Left lobe of liver (tissue), 2 donors: ENCODE measurements at regions not wholly inside any gene's neighbourhood (a gene's known extent, or its start where the extent isn't known, plus 50 kb on each side); places are given as distances from the start of the nearest gene placed in this dataset.
A peak's percentile ranks its signal among the peaks of the same experiment; 100 is the strongest.
"Not testable (repeated sequence)": the region's sequence is repeated elsewhere in the genome, so short reads cannot be mapped to it uniquely, and the experiment has no call there.

Source experiments
- ATAC-seq: fragments of 200-7000 bp; cut with Tn5 transposase; one replicate; pipeline ENCODE4 v1.9.1; 2020; ENCODE audit warnings: mild to moderate bottlenecking, moderate library complexity
- DNase-seq: peaks from one replicate; pipeline ENCODE4 v3.0.0-alpha.2; 2020; ENCODE audit warnings: low spot score
- donor health status: DM: no; HTN: no; CAD: no; lungs with moderate emphysema.
- donor health status: DM: no; HTN: yes; CAD: no.

DNA sequence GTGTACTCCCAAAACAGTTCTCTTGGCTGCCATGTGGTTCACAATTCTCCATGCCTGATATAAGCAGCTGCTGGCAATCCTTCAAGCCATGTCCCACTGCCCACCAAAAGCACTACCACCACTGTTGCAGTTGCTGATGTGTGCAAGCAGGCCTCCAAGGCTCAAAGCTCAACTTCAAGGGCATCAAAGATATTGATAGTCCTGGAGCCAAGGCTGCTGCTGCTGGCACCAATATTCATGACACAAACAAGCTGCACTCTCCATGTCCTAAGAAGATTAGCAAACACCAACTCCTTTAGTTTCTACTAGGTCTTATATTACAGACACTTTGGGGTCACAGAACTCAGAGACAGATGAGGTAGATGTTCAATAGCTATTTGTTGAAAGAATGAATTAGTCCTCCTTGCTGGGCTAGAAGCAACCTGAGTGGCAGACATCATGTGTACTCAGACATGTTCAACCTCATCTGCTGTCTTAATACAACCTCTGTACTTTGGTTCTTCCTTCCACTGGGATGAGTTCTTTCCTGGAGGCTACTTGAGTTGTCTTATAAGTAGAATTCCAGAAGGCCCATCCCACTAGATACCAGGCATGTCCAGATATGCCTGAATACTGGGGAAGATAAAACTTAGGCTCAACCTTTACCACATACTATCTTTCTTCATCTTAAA is 104.5 kb upstream of the UGP2 start:
- ATAC-seq: peak; percentile 70
- peak; percentile 66 for DNase-seq

DNA sequence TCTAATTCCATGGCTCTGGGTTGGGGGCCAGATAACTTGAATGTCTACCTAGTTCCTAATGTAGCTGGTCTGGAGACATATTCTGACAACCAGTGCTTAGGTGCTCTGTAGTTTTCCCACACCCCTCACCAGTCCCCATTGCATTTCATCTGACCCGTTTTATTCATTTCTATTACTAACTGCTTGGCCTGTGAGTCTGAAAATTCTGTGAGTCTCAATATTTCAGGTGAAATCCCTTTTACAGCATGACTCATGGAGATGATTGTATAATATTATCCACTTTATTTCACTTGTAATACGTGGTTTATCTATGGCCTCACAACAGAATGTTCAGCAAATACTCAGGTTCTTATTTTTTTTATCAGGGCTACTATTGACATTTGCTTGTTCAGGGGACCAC is 103.7 kb upstream of the UGP2 start:
- DNase-seq: no peak
- ATAC-seq: no peak

DNA sequence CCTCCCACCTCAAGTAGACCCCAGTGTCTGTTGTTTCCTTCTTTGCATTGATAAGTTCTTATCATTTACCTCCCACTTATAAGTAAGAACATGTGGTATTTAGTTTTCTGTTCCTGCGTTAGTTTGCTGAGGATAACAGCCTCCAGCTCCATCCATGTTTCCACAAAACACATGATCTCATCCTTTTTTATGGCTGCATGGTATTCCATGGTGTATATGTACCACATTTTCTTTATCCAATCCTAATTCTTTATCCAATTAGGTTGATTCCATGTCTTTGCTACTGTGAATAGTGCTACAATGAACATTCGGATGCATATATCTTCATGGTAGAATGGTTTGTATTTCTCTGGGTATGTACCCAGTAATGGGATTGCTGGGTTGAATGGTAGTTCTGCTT is 102.5 kb upstream of the UGP2 start:
- not testable (repeated sequence) for DNase-seq, ATAC-seq

DNA sequence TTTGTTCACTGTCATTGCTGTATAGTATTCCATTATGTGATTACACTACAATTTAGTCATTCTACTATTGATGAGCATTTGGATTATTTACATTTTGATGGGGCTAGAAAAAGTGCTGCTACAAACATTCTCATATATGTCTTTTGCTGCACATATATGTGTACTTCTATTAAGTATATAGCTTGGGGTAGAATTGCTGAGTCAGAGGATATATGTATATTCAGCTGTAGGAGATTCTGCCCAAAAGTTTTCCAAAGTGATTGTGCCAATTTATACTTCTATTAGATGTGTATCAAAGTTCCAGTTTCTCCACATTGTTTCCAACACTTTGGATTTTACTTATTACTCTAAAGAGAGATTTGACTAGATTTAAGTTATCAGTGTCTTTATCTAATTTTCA is 101.7 kb upstream of the UGP2 start:
- DNase-seq (no peak), ATAC-seq (no peak)

DNA sequence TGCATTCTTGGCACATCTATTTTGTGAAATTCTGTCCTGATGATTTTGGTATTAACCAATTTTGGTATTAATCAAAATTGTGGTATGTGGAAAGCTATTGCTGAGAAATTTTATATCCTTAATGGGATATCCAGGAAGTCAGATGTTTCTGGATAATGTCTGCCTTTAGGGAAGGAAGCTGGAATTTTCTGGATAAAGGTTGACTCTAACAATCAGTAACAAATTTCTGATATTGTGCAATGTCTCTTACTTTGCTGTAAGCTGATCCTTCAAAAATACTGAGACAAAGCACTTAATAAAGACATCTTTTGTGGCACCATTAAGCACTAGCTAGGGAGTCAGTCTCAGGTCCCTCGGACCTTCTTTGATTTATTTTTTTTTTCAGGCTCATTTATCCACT is 100.8 kb upstream of the UGP2 start:
- peak; percentile 67 for ATAC-seq
- no peak for DNase-seq

DNA sequence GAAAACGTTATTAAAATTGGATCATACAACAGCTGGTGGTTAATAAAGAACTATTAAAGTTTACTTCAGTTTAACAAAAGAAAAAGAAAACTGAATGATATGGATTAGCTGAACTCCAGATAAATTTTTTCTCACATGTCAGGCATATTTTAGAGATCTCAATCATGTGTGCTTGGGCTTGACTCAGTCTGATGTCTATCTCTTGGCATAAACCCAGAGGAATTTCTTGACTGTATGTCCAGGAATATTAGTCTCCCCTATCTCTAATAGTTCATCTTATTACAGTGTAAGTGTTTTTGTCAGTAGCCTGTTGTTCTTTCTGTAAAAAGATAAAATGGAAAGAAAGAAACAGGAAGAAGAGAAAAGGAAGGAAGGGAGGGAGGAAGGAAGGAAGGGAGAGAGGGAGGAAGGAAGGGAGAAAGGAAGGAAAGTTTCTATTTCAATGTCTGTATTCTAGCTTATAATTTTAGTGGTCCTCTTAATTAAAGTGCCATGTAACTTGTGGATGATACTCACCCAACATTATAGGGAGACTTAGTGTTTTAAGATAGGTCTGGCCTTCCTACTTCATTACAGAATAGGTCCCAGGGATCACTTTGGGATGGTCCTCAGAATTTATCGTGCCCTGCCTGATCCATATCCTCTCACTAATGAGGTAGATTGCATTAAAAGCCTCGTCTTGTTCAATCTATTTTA is 99.7 kb upstream of the UGP2 start:
- ATAC-seq (no peak), DNase-seq (no peak)

DNA sequence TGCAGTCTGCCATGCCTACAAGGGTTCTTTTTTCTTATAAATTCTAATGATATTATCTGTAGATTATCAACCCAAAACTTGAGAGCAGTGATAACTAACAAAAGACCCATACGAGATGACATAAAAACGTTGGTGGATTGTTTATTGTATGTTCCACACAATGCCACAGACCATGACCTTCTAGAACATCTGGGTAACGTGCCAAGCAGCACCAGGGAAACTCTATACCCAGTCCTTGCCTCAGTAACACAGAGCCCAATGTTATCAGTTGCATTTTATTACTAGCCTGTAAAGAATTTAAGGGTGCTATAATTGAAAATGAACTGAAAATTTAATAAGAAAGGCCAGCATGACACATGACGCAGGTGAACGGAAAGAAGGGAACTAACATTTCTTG is 99.1 kb upstream of the UGP2 start:
- no peak for ATAC-seq
- DNase-seq: no peak

DNA sequence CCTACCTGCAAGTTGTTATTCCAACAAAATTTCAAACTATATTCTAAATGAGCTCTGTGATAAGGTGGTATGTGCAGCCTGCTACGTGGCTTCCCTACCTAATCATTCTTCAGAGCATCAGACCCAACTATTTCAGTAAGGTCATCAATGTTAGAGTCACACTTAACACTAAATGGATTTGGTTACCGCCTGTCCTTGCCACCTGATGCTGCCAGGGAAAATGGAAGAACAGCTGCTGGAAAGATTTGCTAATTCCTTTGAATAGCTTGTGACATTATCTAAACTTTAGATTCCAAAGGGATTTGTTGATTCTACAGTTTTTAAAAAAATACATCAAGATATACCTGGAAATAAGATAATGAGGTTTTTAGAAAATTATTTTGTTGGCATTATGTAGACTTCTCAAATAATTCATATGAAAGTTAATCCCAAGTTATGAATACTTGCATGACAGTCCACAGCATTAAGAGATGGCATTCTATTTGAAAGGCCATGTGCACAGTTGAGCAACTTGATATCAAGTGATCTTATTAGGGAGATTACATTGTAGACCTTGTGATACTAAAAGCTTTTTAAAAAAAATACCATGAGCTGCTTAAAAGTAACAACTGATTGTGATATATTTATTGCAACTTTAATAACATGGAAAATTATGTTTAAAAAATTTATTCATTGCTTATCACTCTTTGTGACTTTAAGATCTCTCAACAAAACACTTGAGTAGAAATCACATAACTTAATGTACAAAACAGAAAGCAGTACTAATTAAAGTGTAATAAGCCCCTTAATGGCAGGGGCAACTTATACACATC is 98.3 kb upstream of the UGP2 start:
- ATAC-seq: no peak

DNA sequence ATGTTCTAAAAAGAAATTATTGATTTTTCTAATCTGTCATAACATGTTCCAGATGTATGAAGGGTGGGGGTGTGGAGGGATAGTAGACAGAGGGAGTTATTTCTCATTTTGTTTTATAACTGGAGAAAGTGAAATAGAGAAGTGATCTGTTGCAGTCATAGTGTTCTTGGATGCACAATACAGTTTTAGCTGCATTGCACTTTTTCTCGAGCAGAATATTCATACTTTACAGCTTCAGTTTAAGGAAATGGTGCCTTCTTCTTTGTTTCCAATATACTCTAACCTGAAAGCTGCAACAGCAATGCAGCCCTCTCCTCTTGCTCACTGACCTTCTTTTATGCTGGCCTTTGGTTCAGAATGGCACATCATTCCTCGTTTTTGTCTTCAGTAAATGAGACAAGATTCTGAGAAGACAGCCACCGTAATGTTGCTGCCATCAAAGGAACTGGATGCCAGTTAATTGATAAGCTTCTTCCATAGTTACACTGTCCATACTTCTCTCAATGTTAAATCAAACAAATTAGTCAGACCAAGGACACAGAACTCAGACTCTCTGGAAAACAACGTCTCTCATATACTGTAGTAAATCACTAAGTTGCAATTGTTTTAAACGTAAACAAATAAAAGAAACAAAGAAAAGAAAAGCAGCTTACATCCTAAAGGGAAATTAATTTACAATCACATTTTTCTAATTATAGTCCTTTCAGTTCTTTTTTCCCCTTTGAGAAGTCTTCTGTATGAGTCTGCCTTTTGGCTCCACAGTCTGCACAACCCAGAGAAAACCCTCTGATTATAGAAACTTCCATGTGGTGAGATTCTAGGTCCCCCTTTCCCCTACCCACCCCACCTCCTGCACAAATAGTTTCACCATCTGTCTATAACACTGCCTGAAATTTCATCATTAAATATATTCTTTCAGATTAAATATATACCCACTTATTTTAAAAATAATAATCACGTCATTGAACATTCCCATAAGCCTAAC is 97.4 kb upstream of the UGP2 start:
- DNase-seq (no peak), ATAC-seq (peak; percentile 23)

More for the DNA sequence above, 98.3 kb upstream of the UGP2 start:
- DNase-seq: no peak

DNA sequence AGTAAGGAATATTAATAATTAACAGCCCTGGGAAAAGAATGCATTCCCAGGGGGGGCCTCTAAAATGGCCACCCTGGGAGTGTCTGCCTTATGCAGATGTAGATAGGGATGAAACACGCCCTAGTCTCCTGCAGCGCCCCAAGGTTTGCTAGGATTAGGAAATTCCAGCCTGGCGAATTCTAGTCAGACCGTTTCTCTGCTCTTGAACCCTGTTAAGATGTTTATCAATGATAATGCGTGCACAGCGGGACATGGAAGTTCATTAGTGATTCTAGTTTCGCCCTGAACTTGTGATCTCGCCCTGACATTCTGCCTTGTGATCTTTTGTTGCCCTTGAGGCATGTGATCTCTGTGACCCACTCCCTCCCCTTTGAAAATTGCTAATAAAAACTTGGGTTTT is 95.1 kb upstream of the UGP2 start:
- not testable (repeated sequence) for ATAC-seq, DNase-seq

DNA sequence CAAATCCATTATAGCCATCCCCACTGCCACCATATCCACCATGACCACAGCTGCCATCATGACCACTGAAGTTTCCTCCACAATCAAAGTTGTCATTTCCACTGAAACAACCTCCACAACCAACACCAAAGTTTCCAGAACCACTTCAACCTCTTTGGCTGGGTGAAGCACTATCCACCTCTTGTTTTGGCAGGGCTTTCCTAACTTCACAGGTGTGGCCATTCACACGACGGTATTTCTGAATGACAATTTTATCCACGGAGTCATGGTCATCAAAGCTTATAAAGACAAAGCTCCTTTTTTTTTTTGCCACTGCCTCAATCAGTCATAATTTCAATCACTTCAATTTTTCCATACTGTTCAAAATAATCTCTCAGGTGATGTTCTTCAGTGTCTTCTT is 89.8 kb upstream of the UGP2 start:
- ATAC-seq: no peak
- DNase-seq: no peak

DNA sequence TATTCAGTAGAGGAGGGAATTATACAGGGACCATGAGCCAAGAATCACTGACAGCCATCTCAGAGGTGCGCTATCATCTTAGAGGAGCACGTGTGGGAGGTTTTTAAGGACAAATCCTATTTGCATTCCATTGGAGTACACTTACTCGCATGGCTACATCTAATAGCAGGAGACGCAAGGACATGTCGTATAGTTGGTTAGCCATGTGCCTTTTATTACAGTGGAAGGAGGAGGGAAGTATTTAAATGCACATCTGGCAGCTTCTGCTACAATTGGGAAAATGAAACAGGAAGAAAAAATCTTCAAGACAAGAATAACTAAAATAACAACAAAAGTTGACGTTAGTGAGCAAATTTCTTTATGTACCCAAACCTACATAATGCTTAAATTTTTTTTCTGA is 86.5 kb upstream of the UGP2 start:
- no peak for DNase-seq
- ATAC-seq: no peak

DNA sequence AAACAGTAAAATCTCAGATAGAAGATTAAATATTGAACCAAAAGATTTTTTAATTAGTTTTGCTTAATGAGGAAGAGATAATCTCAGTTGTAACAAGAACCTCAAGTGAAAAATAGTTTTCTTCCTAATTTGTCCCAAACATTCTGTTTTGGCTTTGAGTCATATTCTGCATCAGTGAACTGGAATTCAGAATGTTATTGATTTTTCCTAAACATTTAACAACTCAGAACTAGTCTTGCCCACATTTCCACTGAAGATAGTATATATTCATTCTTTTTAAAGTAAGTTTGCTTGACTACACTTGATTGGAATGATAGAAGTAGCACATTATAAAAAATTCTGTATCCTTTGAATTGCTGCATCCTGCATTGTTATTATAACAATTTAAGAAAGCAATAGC is 85.7 kb upstream of the UGP2 start:
- no peak for DNase-seq
- no peak for ATAC-seq

DNA sequence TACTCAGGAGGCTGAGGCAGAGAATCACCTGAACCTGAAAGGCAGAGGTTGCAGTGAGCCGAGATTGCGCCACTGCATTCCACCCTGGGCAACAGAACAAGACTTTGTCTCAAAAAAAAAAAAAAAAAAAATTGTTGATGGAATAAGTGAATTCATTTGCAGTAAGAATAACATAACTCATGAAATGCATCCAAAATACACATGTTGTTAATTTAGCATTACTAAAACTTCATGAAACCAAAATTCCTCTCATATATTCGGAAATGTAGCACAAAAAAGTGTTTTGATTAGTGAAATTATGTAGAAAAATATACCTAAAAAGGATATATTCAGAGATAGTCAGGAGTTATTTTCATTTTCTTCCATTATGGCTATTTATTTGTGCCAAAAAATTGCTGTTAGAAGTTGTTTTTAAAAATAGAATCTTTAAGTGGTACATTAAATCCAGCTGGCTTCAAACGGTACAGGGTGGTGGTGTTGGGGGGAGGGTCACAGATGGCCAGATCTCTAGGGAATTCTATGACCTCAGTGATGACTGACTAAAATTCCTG is 78.2 kb upstream of the UGP2 start:
- DNase-seq (no peak), ATAC-seq (peak; percentile 28)

DNA sequence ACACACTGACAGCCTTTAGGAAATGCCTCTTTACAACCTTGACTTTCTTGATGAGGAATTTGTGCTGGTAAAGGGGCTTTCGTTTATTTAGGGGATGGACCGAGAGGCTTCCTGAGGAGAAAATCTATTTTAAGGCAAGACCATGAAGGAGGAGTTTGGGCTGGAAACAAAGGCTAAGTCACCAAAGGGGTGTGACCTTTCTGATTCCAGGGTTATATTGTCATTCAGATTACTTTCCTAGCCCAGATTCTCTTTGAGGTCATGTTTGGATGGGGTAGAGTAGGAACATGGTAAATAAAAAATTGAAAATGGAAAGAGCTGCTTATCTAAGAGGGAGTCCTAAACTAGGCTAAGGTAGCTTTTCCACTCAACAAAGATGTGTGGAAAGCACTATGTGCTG is 77.1 kb upstream of the UGP2 start:
- ATAC-seq (no peak), DNase-seq (no peak)

DNA sequence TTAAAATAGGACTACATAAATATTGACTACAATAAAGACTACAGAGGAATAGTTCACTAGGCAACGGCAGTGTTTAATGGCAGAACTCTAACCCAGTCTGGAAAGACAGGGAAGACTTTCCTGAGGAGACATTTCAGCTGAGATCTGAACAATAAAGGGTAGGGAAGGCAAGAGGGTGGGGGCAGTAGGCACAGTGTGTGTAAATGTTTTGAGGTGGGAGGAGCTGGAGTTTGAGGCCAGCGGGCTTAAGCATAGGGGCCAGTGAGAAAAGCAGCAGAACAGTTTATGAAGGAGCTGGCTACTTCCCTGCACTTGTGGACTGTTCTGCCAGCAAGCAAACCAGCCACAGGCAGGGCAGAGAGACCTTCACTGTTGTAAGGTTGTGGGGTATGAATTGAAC is 76.6 kb upstream of the UGP2 start:
- ATAC-seq (no peak), DNase-seq (no peak)

DNA sequence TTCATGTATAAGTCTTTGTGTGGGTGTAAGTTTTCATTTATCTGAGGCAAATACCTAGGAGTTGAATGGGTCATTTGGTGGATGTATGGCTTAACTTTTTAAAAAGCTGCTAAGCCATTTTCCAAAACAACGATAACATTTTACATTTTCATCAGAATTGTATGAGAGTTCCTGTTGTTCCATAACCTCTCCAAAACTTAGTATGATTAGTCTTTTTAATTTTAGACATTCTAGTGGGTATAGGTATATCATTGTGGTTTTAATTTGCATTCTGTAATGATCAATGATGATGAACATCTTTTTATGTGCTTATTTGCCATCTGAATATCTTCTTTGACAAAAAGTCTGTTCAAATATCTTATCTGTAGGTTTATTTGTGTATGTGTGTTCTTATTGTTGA is 74.4 kb upstream of the UGP2 start:
- no peak for ATAC-seq
- DNase-seq: no peak

DNA sequence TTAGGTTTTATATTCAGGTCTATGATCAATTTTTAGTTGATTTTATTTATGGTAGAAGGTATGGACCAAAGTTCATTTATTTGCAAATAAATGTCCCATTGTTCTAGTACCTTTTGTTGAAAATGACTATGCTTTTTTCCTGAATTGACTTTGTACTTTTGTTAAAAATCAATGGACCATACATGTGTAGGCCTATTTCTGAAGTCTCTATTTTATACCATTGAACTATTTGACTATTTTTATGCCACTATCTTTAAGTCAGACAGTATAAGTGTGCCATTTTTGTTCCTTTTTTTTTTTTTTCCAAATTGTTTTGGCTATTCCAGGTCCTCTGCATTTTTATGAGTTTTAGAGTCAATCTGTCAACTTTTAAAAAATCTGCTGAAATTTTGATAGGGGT is 73.6 kb upstream of the UGP2 start:
- no peak for ATAC-seq

DNA sequence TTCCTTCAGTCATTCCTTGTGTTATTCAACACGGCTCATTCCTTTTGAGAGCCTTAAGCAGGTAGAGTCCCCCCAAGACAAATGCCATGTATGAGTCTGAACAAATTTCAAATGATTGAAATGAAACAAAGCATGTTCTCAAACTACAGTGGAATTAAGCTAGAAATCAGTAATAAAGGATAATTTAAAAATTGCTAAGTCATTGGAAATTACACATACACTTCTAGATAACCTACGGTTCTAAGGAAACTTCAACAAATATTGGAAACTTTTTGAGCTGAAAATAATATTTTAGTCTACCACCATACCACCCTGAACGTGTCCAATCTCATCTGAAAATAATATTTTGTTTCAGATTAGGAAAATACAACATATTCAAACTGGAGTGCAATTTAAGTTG is 71.8 kb upstream of the UGP2 start:
- no peak for ATAC-seq
- no peak for DNase-seq

More for the DNA sequence above, 73.6 kb upstream of the UGP2 start:
- no peak for DNase-seq

DNA sequence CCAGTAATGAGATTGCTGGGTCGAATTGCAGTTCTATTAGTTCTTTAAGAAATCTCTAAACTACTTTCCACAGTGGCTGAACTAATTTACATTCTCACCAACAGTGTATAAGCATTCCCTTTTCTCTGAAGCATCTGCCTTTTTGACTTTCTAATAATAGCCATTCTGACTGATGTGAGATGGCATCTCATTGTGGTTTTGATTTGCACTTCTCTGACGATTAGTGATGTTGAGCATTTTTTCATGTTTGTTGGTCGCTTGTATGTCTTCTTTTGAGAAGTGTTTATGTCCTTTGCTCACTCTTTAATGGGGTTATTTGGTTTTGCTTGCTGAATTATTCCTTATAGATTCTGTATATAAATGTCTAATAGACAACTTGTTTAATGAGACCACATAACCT is 69.6 kb upstream of the UGP2 start:
- no peak for ATAC-seq
- no peak for DNase-seq

DNA sequence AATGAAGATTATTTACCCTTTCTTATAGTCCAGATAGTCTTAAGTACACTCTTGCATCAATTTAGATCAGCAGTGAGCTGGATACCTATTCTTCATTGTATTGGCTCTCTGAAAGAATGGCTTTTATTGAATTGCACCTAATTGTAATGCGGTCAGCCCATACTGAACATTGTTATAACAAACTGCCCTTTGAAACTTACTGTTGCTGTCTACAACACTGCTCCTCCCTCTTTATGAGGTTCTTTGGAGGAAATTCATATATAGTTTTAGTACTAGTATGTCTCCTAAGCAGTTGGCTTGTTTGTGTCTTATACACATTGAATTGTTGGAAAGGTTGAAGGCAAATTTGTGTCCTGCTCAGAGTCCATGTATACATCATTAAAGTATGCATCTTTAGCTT is 66.5 kb upstream of the UGP2 start:
- no peak for DNase-seq
- no peak for ATAC-seq
